ENCODE measurements at regions not wholly inside any gene's neighbourhood (a gene's known extent, or its start where the extent isn't known, plus 50 kb on each side); places are given as distances from the start of the nearest gene placed in this dataset.

- Histone ChIP-seq H3K36me3 (no peaks in the 10 kb centered on the region), H3K27me3 (no peaks in the 10 kb centered on the region), H3K27ac (no peak overlapping the region), H3K4me1 (peaks cover 5 to 40% of the 10 kb centered on the region in 2 donors), H3K9me3 (no peaks in the 10 kb centered on the region), H3K4me3 (replicated peaks in 1 of 3) (no peak overlapping the region)
- 41 to 42% methylated on average over 13 of the region's 13 CpGs for WGBS, 2 donors
- TF ChIP-seq POLR2A (IDR thresholded peaks at IDR 0.05) (no peak), CTCF (IDR thresholded peaks at IDR 0.05) (peak; percentile 67 to 100 (median 88))
- DNase-seq = peak; percentile 76 to 77
- intact Hi-C loops (cut with DNase I) = loop anchor here (5.0 kb wide), 3 partner anchors 167 to 497 kb away; partner anchors contain the start of gene IL6
Observed at GRCh38 chr7:22559829-22560489, 60.0 kb upstream of the STEAP1B start.

GRCh38 chr7:22557167-22557566 is 57.2 kb upstream of the STEAP1B start:
- no peak overlapping the region for H3K4me3 ChIP-seq (replicated peaks in 1 of 3)
- H3K9me3 ChIP-seq = no peaks in the 10 kb centered on the region
- DNase-seq = no peak
- no peak overlapping the region for H3K27ac ChIP-seq
- intact Hi-C loops (cut with DNase I) = no loop called here
- peaks cover 5 to 12% of the 10 kb centered on the region in 2 donors for H3K4me1 ChIP-seq
- H3K36me3 ChIP-seq = no peaks in the 10 kb centered on the region
- 90 to 93% methylated on average over 4 of the region's 4 CpGs for WGBS, 2 donors
- TF ChIP-seq POLR2A (IDR thresholded peaks at IDR 0.05) (no peak), CTCF (IDR thresholded peaks at IDR 0.05) (no peak)
- no peaks in the 10 kb centered on the region for H3K27me3 ChIP-seq

- H3K27ac ChIP-seq = no peak overlapping the region
- DNase-seq = no peak
- no peaks in the 10 kb centered on the region for H3K36me3 ChIP-seq
- intact Hi-C loops (cut with DNase I) = no loop called here
- H3K4me1 ChIP-seq = peaks cover 0 to 2% of the 10 kb centered on the region in 2 donors
- TF ChIP-seq CTCF (IDR thresholded peaks at IDR 0.05) (no peak), POLR2A (IDR thresholded peaks at IDR 0.05) (no peak)
- H3K27me3 ChIP-seq = no peaks in the 10 kb centered on the region
- no peaks in the 10 kb centered on the region for H3K9me3 ChIP-seq
- WGBS, 2 donors = 95 to 96% methylated on average over 5 to 7 of the region's 8 CpGs
- no peak overlapping the region for H3K4me3 ChIP-seq (replicated peaks in 1 of 3)
Observed at GRCh38 chr7:22555476-22555875, 55.5 kb upstream of the STEAP1B start.

GRCh38 chr7:22554184-22554583 is 54.2 kb upstream of the STEAP1B start:
- Histone ChIP-seq H3K4me1 (peaks cover 10 to 12% of the 10 kb centered on the region in 2 donors), H3K27me3 (no peaks in the 10 kb centered on the region), H3K36me3 (no peaks in the 10 kb centered on the region), H3K4me3 (replicated peaks in 1 of 3) (no peak overlapping the region), H3K27ac (no peak overlapping the region), H3K9me3 (no peaks in the 10 kb centered on the region)
- 90 to 91% methylated on average over 5 of the region's 5 CpGs for WGBS, 2 donors
- intact Hi-C loops (cut with DNase I) = no loop called here
- TF ChIP-seq POLR2A (IDR thresholded peaks at IDR 0.05) (no peak), CTCF (IDR thresholded peaks at IDR 0.05) (no peak)
- DNase-seq = no peak

- Histone ChIP-seq H3K36me3 (no peaks in the 10 kb centered on the region), H3K9me3 (no peaks in the 10 kb centered on the region), H3K4me3 (replicated peaks in 1 of 3) (no peak overlapping the region), H3K27ac (no peak overlapping the region), H3K4me1 (peaks cover 10 to 12% of the 10 kb centered on the region in 2 donors), H3K27me3 (no peaks in the 10 kb centered on the region)
- intact Hi-C loops (cut with DNase I) = no loop called here
- DNase-seq = no peak
- TF ChIP-seq CTCF (IDR thresholded peaks at IDR 0.05) (no peak), POLR2A (IDR thresholded peaks at IDR 0.05) (no peak)
- whole genome bisulfite sequencing, 2 donors = 83 to 87% methylated on average over 8 of the region's 8 CpGs
Observed at GRCh38 chr7:22551768-22552513, 52.0 kb upstream of the STEAP1B start.

Measured in thyroid gland (tissue), 4 donors.